Mesenchymal stem cell (in vitro differentiated cells and primary cell): ENCODE measurements at regions not wholly inside any gene's neighbourhood (a gene's known extent, or its start where the extent isn't known, plus 50 kb on each side); places are given as distances from the start of the nearest gene placed in this dataset.

ENCODE experiments used
- DNase-seq: peaks from one replicate; pipeline ENCODE4 v3.0.0-alpha.2; 2013
- H2AFZ ChIP-seq: one replicate; pipeline ENCODE4 v1.6.1; 2013; ENCODE audit warnings: low read depth, mild to moderate bottlenecking, control low read depth, inconsistent platforms, low read length, moderate library complexity
- H2AK5ac ChIP-seq: 2 replicates; pipeline ENCODE4 v1.6.1; 2013; ENCODE audit warnings: low read length, moderate library complexity, mild to moderate bottlenecking, inconsistent platforms; ENCODE audit not compliant: severe bottlenecking
- H2BK120ac ChIP-seq: one replicate; pipeline ENCODE4 v1.6.1; 2013; ENCODE audit warnings: low read depth, mild to moderate bottlenecking, inconsistent platforms, low read length, moderate library complexity
- H2BK12ac ChIP-seq, 2 experiments: one replicate each; pipeline ENCODE4 v1.6.1; 2013; ENCODE audit warnings: inconsistent platforms in 2 of 2, low read length in 2 of 2, mild to moderate bottlenecking in 2 of 2, moderate library complexity in 2 of 2, control low read depth in 1 of 2
- H2BK15ac ChIP-seq: one replicate; pipeline ENCODE4 v1.6.1; 2013; ENCODE audit warnings: mild to moderate bottlenecking, low read depth, inconsistent platforms; ENCODE audit not compliant: poor library complexity, severe bottlenecking
- H2BK5ac ChIP-seq: 2 replicates; pipeline ENCODE4 v1.6.1; 2013; ENCODE audit warnings: low read depth, mild to moderate bottlenecking, low read length, control low read depth, inconsistent platforms; ENCODE audit not compliant: poor library complexity, severe bottlenecking
- H3K14ac ChIP-seq, 2 experiments: one replicate each; pipeline ENCODE4 v1.6.1; 2013; ENCODE audit warnings: inconsistent platforms in 2 of 2, low read length in 2 of 2, control low read depth in 1 of 2, mild to moderate bottlenecking in 1 of 2, moderate library complexity in 1 of 2
- H3K18ac ChIP-seq, 2 experiments: one replicate each; pipeline ENCODE4 v1.6.1; 2013; ENCODE audit warnings: inconsistent platforms in 2 of 2, low read length in 2 of 2, control low read depth in 1 of 2, low read depth in 1 of 2, mild to moderate bottlenecking in 1 of 2
- H3K23ac ChIP-seq, 2 experiments: one replicate each; pipeline ENCODE4 v1.6.1; 2013; ENCODE audit warnings: inconsistent platforms in 2 of 2, low read length in 2 of 2, mild to moderate bottlenecking in 2 of 2, moderate library complexity in 2 of 2, control low read depth in 1 of 2
- H3K27ac ChIP-seq: 2 replicates; pipeline ENCODE4 v1.5.1; 2013; ENCODE audit warnings: mild to moderate bottlenecking, moderate library complexity, low read length, control low read depth, inconsistent platforms; ENCODE audit not compliant: poor library complexity, severe bottlenecking
- H3K27me3 ChIP-seq, 2 experiments: 2 replicates each; pipeline versions ENCODE4 v1.6.1 to v1.7.0; 2013; ENCODE audit warnings: low read length in 2 of 2, mild to moderate bottlenecking in 2 of 2, moderate library complexity in 2 of 2, control low read depth in 1 of 2, inconsistent platforms in 1 of 2; ENCODE audit not compliant: control insufficient read depth in 1 of 2, insufficient read depth in 1 of 2
- H3K36me3 ChIP-seq, 2 experiments: 2 replicates each; pipeline versions ENCODE4 v1.6.1 to v1.7.0; 2013; ENCODE audit warnings: low read length in 2 of 2, control low read depth in 1 of 2, inconsistent platforms in 1 of 2, low read depth in 1 of 2, mild to moderate bottlenecking in 1 of 2; ENCODE audit not compliant: insufficient read depth in 2 of 2, control insufficient read depth in 1 of 2
- H3K4ac ChIP-seq, 2 experiments: one replicate each; pipeline ENCODE4 v1.6.1; 2013; ENCODE audit warnings: inconsistent platforms in 2 of 2, low read length in 2 of 2, mild to moderate bottlenecking in 2 of 2, moderate library complexity in 2 of 2, control low read depth in 1 of 2, low read depth in 1 of 2
- H3K4me1 ChIP-seq: 2 replicates; pipeline ENCODE4 v1.6.1; 2013; ENCODE audit warnings: low read depth, low read length, control low read depth; ENCODE audit not compliant: control insufficient read depth, insufficient read depth
- H3K4me2 ChIP-seq: 2 replicates; pipeline ENCODE4 v1.6.1; 2013; ENCODE audit warnings: low read length, mild to moderate bottlenecking, inconsistent platforms; ENCODE audit not compliant: poor library complexity, severe bottlenecking
- H3K4me3 ChIP-seq, 2 experiments: 2 replicates each; pipeline versions ENCODE4 v1.5.1 to v1.7.0; 2013; ENCODE audit warnings: low read length in 2 of 2, mild to moderate bottlenecking in 2 of 2, control low read depth in 1 of 2, low read depth in 1 of 2; ENCODE audit not compliant: insufficient read depth in 1 of 2
- H3K79me1 ChIP-seq: replicated peaks from 2 replicates; pipeline ENCODE4 v1.6.1; 2013; ENCODE audit warnings: mild to moderate bottlenecking, control low read depth, low read length, inconsistent platforms; ENCODE audit not compliant: poor library complexity, severe bottlenecking
- H3K9ac ChIP-seq: 2 replicates; pipeline ENCODE4 v1.7.0; 2013; ENCODE audit warnings: mild to moderate bottlenecking, low read length, moderate library complexity
- H3K9me3 ChIP-seq: 2 replicates; pipeline ENCODE4 v1.7.0; 2013; ENCODE audit warnings: mild to moderate bottlenecking, low read length; ENCODE audit not compliant: control insufficient read depth
- H4K8ac ChIP-seq: one replicate; pipeline ENCODE4 v1.6.1; 2013; ENCODE audit warnings: inconsistent platforms, mild to moderate bottlenecking, low read length, moderate library complexity
- H4K91ac ChIP-seq: one replicate; pipeline ENCODE4 v1.6.1; 2013; ENCODE audit warnings: mild to moderate bottlenecking, low read length, inconsistent platforms
- WGBS: methylation state at CpG from one replicate; pipeline ENCODE4 v1.1.7; 2013; ENCODE audit warnings: mixed read lengths; 5-methylcytosine and 5-hydroxymethylcytosine counted together

- H4K91ac ChIP-seq: no peak overlapping the region
- H3K4me3 ChIP-seq: no peak overlapping the region
- H3K18ac ChIP-seq: no peak overlapping the region
- H2BK15ac ChIP-seq: no peak overlapping the region
- no peak overlapping the region for H2BK5ac ChIP-seq
- no peak overlapping the region for H2BK120ac ChIP-seq
- H3K23ac ChIP-seq: no peak overlapping the region
- no peak overlapping the region for H2BK12ac ChIP-seq
- no peak overlapping the region for H2AK5ac ChIP-seq
- no peaks in the 10 kb centered on the region for H3K79me1 ChIP-seq
- no peak overlapping the region for H2AFZ ChIP-seq
- H3K27me3 ChIP-seq: no peaks in the 10 kb centered on the region
- no peaks in the 10 kb centered on the region for H3K9me3 ChIP-seq
- WGBS: no CpG with 5 or more reads among the region's 2 CpGs
- no peak overlapping the region for H3K27ac ChIP-seq
- no peak overlapping the region for H3K4me2 ChIP-seq
- no peak for DNase-seq
- H3K14ac ChIP-seq: no peak overlapping the region
- no peaks in the 10 kb centered on the region for H3K36me3 ChIP-seq
- no peak overlapping the region for H4K8ac ChIP-seq
- H3K4ac ChIP-seq: no peak overlapping the region
- H3K9ac ChIP-seq: no peak overlapping the region
- no peaks in the 10 kb centered on the region for H3K4me1 ChIP-seq
These were observed 243.4 kb downstream of the SPRY2 start for GRCh38 chr13:80097561-80097960.

GRCh38 chr13:80096383-80096782 lies 244.5 kb downstream of the SPRY2 start:
- no peak overlapping the region for H3K4me2 ChIP-seq
- no peak overlapping the region for H2AFZ ChIP-seq
- no peak overlapping the region for H2BK5ac ChIP-seq
- H3K79me1 ChIP-seq: no peaks in the 10 kb centered on the region
- H2BK120ac ChIP-seq: no peak overlapping the region
- H3K23ac ChIP-seq: no peak overlapping the region
- H3K9ac ChIP-seq: no peak overlapping the region
- WGBS: 50% methylated on average over 2 of the region's 2 CpGs
- no peaks in the 10 kb centered on the region for H3K9me3 ChIP-seq
- H3K4me1 ChIP-seq: no peaks in the 10 kb centered on the region
- no peak overlapping the region for H3K4me3 ChIP-seq
- H3K27me3 ChIP-seq: no peaks in the 10 kb centered on the region
- no peak overlapping the region for H3K18ac ChIP-seq
- H3K14ac ChIP-seq: no peak overlapping the region
- no peak for DNase-seq
- H3K36me3 ChIP-seq: no peaks in the 10 kb centered on the region
- H3K4ac ChIP-seq: no peak overlapping the region
- no peak overlapping the region for H2BK15ac ChIP-seq
- H4K8ac ChIP-seq: no peak overlapping the region
- H3K27ac ChIP-seq: no peak overlapping the region
- no peak overlapping the region for H4K91ac ChIP-seq
- H2BK12ac ChIP-seq: no peak overlapping the region
- no peak overlapping the region for H2AK5ac ChIP-seq

- no peak overlapping the region for H3K27ac ChIP-seq
- H3K4me1 ChIP-seq: no peaks in the 10 kb centered on the region
- H3K18ac ChIP-seq: no peak overlapping the region
- H2BK5ac ChIP-seq: no peak overlapping the region
- H3K36me3 ChIP-seq: no peaks in the 10 kb centered on the region
- H3K79me1 ChIP-seq: no peaks in the 10 kb centered on the region
- no peak overlapping the region for H2AFZ ChIP-seq
- H3K14ac ChIP-seq: no peak overlapping the region
- H3K9ac ChIP-seq: no peak overlapping the region
- no peak overlapping the region for H2BK15ac ChIP-seq
- H3K4ac ChIP-seq: no peak overlapping the region
- H3K27me3 ChIP-seq: no peaks in the 10 kb centered on the region
- no peak overlapping the region for H3K4me2 ChIP-seq
- no peak overlapping the region for H3K23ac ChIP-seq
- no peak overlapping the region for H4K8ac ChIP-seq
- H4K91ac ChIP-seq: no peak overlapping the region
- no peak overlapping the region for H3K4me3 ChIP-seq
- H3K9me3 ChIP-seq: no peaks in the 10 kb centered on the region
- DNase-seq: no peak
- H2BK12ac ChIP-seq: no peak overlapping the region
- no peak overlapping the region for H2BK120ac ChIP-seq
- no CpG with 5 or more reads among the region's 1 CpG for WGBS
- no peak overlapping the region for H2AK5ac ChIP-seq
These were observed 246.4 kb downstream of the SPRY2 start for GRCh38 chr13:80094526-80094925.

- H3K4me1 ChIP-seq: no peaks in the 10 kb centered on the region
- WGBS: 94% methylated on average over 9 of the region's 10 CpGs
- H4K8ac ChIP-seq: no peak overlapping the region
These were observed 247.0 kb downstream of the SPRY2 start for GRCh38 chr13:80093888-80094287.

More at GRCh38 chr13:80093888-80094287, 247.0 kb downstream of the SPRY2 start:
- H3K4me2 ChIP-seq: no peak overlapping the region
- H3K36me3 ChIP-seq: no peaks in the 10 kb centered on the region
- H3K27me3 ChIP-seq: no peaks in the 10 kb centered on the region
- H3K9ac ChIP-seq: no peak overlapping the region
- DNase-seq: no peak
- no peak overlapping the region for H3K4ac ChIP-seq
- no peak overlapping the region for H3K18ac ChIP-seq
- no peak overlapping the region for H3K14ac ChIP-seq
- H2AFZ ChIP-seq: no peak overlapping the region
- H4K91ac ChIP-seq: no peak overlapping the region
- no peak overlapping the region for H2BK5ac ChIP-seq
- H2BK120ac ChIP-seq: no peak overlapping the region
- H2BK12ac ChIP-seq: no peak overlapping the region
- H2BK15ac ChIP-seq: no peak overlapping the region
- no peaks in the 10 kb centered on the region for H3K9me3 ChIP-seq
- no peak overlapping the region for H3K23ac ChIP-seq
- no peak overlapping the region for H3K27ac ChIP-seq
- H2AK5ac ChIP-seq: no peak overlapping the region
- H3K4me3 ChIP-seq: no peak overlapping the region
- no peaks in the 10 kb centered on the region for H3K79me1 ChIP-seq
